Body of pancreas (tissue), 4 donors: ENCODE measurements at regions not wholly inside any gene's neighbourhood (a gene's known extent, or its start where the extent isn't known, plus 50 kb on each side); places are given as distances from the start of the nearest gene placed in this dataset.

Experiments used
- POLR2A ChIP-seq, 3 donors: fragments of 450-650 bp; IDR thresholded peaks; one replicate each; pipeline ENCODE4 v1.6.1; 2016; ENCODE audit warnings: antibody characterized with exemption in 3 of 3, mild to moderate bottlenecking in 2 of 3
- TF ChIP-seq, protein P1 (sequence below), 7 experiments: fragments of 450-650 bp in 4 of 7; fragments of 200-600 bp in 3 of 7; sonication (generic) in 3 of 7; IDR thresholded peaks; one replicate each; pipeline ENCODE4 v1.5.1; 2016 to 2019; ENCODE audit warnings: antibody characterized with exemption in 7 of 7

DNA sequence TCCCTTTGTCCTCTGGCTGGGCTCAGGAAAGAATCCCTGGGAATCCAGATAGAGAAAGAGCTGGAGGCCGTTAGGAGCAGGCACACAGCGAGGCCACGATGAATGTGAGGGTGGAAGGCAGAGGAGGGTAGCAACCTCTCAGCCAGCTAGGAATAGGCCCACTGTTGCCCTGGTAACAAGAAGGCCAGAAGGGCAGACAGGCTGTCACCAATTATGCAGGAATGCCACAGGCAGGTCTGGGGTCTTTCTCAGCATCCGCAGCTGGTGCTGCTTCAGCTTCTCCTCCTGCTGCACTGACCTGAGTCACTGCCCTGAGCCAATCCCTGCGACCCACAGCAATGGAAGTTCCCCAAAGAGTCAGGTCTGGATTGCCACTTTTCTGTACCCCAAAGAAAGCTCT lies 62.8 kb upstream of the C3orf80 start:
- TF ChIP-seq, protein P1, sequence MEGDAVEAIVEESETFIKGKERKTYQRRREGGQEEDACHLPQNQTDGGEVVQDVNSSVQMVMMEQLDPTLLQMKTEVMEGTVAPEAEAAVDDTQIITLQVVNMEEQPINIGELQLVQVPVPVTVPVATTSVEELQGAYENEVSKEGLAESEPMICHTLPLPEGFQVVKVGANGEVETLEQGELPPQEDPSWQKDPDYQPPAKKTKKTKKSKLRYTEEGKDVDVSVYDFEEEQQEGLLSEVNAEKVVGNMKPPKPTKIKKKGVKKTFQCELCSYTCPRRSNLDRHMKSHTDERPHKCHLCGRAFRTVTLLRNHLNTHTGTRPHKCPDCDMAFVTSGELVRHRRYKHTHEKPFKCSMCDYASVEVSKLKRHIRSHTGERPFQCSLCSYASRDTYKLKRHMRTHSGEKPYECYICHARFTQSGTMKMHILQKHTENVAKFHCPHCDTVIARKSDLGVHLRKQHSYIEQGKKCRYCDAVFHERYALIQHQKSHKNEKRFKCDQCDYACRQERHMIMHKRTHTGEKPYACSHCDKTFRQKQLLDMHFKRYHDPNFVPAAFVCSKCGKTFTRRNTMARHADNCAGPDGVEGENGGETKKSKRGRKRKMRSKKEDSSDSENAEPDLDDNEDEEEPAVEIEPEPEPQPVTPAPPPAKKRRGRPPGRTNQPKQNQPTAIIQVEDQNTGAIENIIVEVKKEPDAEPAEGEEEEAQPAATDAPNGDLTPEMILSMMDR (IDR thresholded peaks at IDR 0.05) = no peak
- no peak for TF ChIP-seq POLR2A (IDR thresholded peaks at IDR 0.05)
